ENCODE measurements at regions not wholly inside any gene's neighbourhood (a gene's known extent, or its start where the extent isn't known, plus 50 kb on each side); places are given as distances from the start of the nearest gene placed in this dataset.

DNA sequence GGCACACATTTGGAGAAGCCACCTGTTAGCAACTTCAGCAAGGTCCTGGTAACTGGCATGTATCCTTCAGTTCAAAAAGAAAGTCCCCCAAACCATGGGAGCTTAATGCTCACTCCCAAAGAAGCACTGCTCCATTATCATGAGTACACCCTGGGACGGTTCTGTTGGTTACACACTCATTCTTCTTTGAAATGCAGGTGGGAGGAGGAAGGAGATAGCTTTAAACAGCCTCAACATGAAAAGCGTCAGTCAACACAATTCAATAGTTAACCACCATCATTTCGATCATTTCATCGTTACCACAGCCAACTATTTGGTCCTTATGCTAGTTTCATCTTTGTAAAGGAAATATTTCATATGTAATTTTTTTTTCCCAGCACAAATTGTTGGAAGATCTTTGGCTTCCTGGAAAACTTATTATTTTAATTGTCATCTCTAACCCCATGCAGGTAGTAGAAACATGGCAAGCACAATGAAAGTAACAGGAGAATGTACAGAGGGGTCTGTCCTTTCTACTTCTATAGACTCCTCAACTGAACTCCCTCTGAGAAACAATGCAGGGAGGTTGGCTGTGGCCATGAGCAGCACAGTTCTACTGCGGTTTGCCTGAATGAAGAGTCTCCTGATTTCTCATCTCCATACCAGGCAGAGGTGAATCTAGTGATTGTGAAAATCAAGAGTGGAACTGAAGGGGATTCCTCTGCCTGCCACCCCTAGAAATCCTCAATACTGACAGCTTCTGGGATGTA is 196.4 kb upstream of the FOXN3 start:
- in situ Hi-C loops (cut with HindIII; ENCODE audit: low sequenced_read_pairs), result no loop called here

DNA sequence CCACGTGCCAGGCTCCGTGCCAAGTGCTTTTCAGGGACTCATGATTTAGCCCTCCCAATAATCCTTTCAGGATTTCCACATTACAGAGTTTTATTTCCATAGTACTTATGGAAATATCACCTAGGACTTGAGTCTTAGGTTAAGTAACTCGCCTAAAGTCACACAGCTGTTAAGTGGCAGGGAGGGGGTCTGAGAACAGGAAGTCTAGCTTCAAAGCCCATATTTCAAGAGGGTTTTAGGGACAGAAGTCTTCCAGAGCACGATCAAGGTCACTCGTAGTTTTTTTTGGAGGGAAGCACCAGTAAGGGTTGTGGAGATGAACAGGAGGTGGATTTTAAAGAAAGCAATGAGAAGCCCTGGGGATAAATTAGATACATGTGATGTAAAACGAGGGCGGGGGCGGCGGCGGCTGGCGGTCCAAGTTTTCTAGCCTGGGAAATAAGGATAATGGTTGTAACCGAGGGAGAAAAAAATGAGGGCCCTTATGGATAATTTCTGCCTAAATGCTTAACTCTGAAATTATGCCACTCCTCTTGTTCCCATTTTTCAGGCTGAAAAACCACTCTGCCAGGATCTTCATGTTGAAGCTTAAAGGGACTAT is 192.6 kb upstream of the FOXN3 start:
- in situ Hi-C loops (cut with HindIII; ENCODE audit: low sequenced_read_pairs), result no loop called here

DNA sequence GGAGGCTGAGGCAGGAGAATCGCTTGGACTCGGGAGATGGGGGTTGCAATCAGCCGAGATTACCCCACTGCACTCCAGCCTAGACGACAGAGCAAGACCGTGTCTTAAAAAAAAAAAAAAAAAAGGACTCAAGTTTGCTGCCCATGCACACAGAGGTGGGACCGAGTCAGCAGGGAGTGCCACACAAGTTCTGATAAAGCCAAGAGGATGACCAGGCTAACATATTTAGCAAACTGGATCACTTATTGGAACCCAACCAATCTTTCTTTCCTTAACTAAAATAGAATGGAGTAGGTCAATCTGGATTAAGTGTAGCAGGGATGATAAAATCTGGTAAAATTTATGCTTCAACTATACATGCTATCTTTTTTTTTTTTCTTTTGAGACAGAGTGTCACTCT is 190.4 kb upstream of the FOXN3 start:
- in situ Hi-C loops (cut with HindIII; ENCODE audit: low sequenced_read_pairs), result no loop called here

DNA sequence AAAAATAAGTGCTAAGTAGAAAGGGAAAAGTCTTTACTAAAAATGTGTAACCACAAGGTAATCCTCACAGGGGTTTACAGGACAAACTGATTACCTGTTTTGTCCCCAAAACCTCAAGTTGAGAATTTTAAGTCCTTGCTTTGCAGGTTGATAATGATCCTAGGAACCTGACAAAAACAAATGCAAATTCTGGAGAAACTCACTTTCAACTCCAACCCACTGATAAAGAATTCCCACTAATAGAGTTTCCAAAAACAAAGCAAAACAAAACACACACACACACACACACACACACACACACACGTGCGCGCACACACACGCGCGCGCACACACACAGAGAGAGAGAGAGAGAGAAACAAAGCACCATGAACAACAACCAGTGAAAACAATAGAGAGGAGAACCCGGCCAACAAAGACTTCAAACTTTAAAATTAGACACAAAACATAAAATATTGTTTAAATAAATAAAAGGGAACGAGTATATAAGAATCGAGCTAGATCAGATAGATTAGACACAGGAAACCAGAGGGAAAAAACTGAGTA is 187.0 kb upstream of the FOXN3 start:
- in situ Hi-C loops (cut with HindIII; ENCODE audit: low sequenced_read_pairs), result no loop called here

DNA sequence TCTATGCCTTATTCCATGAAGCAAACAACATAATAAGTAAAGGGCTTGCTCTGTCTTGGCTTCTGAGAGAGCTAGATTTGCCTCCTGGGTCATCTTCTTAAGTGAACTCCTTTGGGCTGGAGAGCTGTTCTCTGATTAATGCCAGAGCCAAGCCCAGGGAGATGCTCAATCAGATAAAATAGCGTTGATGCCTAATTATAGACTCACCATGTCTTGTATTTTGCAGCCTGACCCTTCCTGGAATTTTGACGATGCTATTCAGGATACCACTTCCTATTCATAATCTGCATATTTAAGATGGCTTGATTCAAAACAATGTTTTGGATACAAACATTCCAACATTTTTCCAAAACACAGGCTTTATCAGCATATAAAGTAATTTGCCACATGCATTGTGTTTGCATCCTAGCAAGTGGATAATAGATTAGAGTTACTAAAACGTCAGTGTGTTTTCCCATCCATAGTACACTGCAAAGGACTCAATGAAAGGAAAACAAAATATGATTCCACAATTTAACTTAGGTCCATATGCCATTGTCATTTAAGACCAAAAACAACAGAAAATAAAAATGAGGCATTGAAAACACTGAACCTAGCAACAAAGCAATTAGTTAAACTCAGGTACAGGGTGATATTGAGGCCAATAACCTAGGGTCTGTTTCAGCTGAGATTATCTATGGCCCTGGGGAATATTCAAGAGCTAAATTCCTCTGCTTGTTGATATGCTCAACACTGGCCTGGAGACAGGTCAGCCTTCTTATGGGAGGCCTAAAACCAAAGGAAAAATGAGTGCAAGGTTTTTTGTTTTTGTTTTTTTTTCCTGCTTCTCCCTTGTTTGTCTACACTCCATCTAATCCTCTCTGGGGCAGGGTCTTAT is 184.2 kb upstream of the FOXN3 start:
- in situ Hi-C loops (cut with HindIII; ENCODE audit: low sequenced_read_pairs), result no loop called here

DNA sequence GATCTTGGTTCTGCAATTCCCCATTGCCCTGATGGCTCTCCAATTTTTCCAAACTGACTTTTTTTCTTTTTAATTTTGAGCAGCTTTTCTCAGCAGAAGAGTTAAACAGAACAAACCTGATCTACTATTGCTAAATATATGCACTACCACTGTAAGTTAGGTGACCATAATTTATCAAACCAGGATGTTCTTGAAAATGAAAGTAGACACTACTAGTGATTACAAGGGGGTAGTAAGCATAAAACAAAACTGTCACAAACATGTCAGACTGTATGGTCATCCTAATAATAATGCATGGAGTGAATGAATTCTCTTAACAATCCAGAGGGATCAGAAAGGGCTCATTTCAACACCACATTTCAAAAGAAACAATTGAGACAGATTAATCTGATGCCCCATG is 183.0 kb upstream of the FOXN3 start:
- in situ Hi-C loops (cut with HindIII; ENCODE audit: low sequenced_read_pairs), result no loop called here

DNA sequence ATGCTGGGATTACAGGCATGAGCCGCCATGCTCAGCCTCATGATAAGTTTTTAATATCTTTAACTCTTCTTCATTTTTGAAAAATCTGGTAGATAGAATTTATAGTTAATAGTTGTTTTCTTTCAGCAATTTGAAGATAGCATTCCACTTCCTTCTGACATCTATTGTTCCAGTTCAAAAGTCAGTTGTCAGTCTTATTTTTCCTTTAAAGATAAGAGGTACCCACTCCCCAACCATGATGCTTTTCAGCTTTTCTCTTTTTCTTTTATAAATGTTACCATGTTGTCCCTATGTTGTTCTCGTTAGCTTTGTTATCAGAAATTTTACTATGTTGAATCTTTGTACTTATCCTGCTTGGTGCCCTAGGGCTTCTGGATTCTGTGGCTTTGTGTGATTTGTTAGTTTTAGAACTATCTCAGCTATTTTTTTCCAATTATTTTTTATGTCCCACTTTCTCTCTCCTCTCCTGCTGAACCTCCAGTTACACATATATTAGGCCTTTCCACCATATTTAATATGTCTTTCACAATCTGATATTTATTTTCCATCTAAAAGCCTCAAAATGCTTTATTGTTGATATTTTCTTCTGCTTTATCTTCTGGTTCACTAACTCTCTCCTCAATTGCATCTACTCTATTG is 181.6 kb upstream of the FOXN3 start:
- in situ Hi-C loops (cut with HindIII; ENCODE audit: low sequenced_read_pairs), result no loop called here

DNA sequence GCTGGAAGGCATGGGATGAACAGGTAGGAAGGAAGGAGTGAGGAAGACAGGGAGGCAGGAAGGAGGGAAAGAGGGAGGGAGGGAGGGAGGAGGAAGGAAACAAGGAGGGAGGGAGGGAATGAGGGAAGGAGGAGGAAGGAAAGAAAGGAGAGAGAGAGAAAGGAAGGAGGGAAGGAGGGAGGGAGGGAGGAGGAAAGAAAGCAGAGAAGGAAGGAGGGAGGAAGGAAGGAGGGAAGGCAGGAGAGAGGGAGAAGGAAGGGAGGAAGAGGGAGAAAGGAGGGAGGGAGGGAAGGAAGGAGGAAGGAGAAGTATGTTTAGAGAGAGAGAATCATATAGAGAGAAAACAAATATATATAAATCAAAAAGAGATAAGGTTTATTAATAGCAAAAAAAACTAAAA is 175.9 kb upstream of the FOXN3 start:
- in situ Hi-C loops (cut with HindIII; ENCODE audit: low sequenced_read_pairs), result no loop called here

DNA sequence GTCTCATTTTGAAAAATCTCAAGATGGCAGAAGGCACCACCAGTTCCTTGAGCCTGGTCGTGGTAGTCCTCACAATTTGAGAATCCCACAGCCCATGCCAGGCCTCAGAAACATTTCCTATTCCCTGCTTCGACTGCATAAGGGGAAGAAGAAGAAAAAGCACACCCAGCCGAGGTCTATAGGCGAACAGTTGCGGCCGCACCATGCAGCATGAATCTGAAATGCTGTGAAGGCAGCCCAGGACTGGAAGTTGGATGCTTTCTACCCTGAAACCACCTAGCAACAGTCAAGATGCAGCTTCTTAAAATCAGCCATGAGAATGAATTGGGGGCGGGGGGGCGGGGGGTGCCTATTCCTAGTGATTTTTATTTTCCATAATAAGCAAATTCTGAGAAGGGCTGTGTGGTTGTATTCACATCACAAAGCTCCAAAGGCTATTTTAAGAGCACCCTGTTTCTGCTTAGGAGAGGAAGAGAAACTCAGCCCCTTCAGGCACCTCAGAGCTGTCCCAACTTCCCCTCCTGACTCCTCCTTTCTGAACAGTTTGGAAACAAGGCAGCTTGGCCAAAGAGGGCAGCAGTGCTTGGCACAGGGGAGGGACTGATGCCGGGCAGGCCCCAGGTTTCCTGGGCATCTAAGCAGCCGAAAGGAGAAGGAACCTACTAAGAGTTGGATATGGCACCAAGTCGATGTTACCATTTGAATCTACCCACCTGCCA is 172.5 kb upstream of the FOXN3 start:
- in situ Hi-C loops (cut with HindIII; ENCODE audit: low sequenced_read_pairs), result no loop called here

DNA sequence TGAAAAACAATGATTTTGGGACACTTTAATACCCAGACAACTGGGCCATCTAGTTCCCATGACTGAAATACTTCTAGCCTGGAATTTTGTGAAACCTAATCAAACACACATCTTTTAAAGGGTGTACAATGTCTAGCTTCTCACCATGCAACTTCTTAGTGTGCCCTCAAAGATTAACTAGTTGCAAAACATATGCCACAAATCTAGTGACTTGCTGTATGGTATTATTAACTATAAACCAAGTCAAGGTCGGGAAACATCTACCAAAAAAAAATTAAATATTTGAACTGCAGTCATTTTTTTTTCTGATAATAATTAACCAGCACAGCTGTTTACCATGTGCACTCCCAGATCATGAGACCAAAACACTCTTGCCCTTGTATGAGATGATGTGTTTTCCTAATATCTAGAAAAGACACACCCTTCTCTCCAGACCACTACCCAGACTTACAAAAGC is 171.8 kb upstream of the FOXN3 start:
- in situ Hi-C loops (cut with HindIII; ENCODE audit: low sequenced_read_pairs), result no loop called here

DNA sequence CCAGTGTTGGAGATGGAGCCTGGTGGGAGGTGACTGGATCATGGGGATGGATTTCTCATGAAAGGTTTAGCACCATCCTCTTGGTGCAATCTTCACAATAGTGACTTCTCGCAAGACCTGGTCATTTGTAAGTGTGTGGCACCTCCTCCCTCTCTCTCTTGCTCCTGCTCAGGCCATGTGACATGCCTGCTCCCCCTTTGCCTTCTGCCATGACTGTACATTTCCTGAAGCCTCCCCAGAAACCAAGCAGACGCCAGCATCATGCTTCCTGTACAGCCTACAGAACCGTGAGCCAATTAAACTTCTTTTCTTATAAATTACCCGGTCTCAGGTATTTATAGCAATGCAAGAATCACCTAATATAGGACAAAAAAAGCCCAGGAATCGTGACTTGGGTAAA is 171.0 kb upstream of the FOXN3 start:
- in situ Hi-C loops (cut with HindIII; ENCODE audit: low sequenced_read_pairs), result no loop called here

DNA sequence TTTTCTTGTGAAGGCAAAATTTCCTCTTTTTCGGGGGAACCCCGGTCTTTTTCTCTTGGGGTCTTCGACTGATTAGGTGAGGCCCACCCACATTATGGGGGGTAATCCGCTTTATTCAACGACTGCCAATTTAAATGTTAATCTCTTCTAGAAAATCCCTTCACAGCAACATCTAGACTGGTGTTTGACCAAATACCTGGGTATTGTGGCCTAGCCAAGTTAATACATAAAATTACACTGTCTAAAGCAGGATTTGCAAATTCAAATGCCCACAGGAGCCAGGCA is 170.0 kb upstream of the FOXN3 start:
- in situ Hi-C loops (cut with HindIII; ENCODE audit: low sequenced_read_pairs), result no loop called here

DNA sequence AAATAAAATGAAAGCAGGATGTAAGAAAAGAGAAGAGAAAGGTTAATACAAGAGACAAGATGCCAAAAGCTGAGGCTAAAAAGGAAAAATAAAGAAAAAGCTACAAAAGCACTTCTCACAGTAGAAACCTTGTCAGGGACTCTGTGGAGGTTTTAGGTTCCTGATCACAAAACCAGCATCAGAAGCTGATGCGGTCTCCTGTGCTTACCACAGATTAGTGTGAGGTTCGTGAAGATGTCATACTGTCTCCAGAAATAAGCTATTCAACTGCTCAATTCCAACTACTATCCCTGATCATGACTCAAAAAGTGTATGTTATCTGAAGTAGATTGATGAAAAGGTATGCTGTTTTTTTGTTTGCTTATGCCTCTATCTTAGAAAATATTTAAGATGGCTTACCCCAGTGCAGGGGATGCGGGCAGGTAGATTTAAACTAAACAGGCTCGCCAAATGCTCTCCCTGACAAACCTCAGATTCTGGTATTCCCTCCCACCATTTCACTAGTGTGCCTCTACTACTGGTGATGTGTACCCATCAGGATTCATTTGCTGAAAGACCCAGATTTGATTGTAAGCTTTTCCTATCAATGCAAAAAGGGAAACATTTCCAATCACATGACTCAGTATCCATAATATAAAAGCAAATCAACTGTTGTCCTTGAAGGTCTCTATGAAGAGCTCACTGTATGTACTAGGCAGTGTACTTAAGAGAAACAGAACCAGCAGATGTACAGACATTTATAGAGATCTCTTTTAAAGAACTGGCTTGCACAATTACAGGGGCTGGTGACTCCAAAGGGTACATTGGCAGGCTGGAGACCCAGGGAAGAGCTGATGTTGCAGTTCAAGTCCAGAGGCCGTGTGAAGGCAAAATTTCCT is 169.5 kb upstream of the FOXN3 start:
- in situ Hi-C loops (cut with HindIII; ENCODE audit: low sequenced_read_pairs), result no loop called here

DNA sequence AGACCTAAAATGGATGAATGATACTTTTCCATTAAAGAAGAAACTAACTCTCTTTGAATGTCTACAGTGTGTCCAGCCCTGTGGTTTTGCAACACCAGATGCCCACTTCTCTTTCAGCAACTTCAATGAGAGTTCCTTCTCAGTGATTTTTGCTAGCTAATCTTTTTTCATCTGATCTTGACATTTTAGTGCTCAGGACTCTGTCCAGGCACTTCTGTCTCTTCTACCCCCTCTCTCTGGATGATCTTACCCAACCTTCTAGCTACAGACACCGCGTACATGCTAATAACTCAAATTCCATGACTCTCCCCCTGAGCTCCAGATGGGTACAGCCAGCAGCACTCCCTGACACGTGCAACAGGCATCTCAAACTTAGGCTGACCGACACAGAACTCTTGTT is 161.1 kb upstream of the FOXN3 start:
- in situ Hi-C loops (cut with HindIII; ENCODE audit: low sequenced_read_pairs), result no loop called here

DNA sequence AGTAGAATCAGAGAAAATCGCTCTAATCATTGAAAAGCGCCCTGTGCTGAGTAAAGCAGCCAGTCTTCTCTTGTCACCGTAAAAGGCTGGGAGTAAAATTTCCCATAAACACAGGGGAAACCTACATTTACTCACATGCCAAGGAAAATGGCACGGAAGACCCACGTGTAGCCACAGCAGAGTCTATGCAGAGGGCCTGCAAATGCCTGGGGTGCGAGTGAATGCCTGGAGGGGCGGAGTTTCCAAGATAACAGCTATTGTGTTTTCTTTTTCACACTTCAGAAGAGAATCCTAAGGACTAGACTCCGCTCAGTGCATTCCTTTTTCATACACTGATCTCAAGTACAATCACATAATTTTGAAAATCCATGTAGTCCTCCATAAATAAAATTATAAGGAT is 159.9 kb upstream of the FOXN3 start:
- in situ Hi-C loops (cut with HindIII; ENCODE audit: low sequenced_read_pairs), result no loop called here

DNA sequence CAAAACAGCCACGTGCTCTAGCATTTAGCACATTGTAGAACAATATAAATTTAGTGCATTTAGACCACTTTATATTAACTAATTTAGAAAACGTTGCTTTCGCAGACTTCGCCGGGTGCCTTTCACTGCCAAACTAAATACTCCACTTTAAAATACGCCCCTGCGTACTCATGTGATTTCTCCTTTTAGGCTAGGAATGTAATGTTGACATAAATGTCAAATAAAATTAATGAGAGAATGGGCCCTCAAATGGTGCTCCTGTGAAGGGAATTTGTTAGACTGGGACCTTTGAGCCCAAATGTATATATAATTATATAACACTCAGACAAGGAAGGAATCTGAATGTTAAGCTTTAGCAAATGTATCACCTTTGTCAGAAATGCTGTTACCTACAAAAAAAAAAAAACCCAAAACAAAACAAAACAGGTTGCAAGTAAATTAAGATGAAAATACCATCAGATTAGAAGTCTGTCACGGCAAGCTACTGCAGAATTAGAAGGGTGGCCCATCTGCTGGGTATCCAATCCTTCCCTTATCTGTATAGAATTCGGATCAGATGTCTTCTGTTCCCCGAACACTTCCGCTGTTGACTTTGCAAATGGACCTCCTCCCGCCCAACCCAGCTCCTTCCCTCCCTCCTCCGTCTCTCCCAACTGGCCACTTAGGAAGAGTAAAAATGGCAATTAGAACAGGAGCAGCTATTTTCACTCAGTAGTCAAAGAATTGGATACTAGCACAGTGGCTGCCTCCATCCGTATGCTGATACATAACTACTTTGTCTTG is 159.3 kb upstream of the FOXN3 start:
- in situ Hi-C loops (cut with HindIII; ENCODE audit: low sequenced_read_pairs), result no loop called here

DNA sequence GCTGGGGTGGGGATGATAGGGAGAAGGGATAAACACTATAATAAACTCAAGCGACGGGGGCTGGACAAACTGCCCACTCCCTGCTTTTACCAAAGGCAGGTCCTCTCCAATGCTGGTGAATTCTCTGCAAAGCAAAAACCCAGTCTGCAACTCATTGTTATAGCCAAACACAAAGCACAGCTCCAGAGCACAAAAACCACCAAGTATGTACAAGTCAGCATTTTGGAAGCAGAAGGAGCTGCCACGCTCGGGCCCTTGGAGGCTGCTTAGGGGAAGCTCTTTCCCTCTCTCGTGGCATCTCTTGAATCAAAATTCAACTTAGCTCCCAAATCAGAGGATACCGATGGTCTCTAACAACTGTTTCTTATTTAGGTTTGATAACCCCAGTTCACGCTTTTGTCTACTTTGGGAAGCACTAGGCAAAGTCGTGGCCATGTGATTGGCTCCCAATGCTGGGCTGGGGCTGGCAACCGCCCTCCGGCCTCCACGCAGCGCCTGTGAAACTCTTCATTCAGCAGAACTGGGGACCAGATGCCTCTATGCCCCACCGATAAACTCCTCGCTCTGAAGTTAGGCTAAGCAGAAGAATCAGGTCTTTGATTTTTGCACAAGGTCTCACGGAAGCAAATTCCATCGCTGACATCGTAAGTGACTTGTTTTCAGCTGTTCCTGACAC is 158.5 kb upstream of the FOXN3 start:
- in situ Hi-C loops (cut with HindIII; ENCODE audit: low sequenced_read_pairs), result no loop called here

DNA sequence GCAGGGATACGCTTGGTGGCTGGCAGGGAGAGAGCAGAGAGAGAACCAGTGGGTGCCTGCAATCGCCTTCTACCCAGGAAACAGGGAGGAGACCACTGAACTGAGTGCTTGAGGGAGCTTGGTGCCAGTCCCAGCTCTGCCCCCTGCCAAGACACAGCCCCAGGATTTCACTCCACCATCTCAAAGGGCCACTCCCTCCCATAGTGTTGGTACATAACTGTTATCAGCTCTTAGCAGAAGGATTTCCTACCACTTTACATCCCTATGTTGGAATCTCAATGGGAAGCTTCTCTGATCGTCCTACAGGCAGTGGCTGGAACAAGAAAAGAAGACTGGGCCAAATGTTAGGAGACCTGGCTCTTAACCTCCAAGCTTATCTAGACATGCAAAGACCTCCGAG is 157.4 kb upstream of the FOXN3 start:
- in situ Hi-C loops (cut with HindIII; ENCODE audit: low sequenced_read_pairs), result no loop called here

DNA sequence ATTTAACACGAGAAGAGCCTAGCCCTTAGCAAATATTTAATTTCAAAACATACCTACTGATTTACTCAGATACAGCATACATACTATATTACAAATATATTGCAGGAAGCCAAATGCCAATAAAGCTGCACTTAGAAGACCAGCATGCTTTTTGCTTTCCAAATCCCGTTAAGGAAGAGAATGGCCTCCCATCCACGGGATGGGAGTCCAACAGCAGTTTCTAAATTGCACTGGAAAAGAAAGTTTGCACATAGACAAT is 156.3 kb upstream of the FOXN3 start:
- in situ Hi-C loops (cut with HindIII; ENCODE audit: low sequenced_read_pairs), result no loop called here

All from DLD1 (cell line).